NCI-H1694 (cell line): ENCODE measurements at regions not wholly inside any gene's neighbourhood (a gene's known extent, or its start where the extent isn't known, plus 50 kb on each side); places are given as distances from the start of the nearest gene placed in this dataset.

Source experiments
- DNase-seq: peaks from one replicate; lab custom pipeline; 2025; lab: John Stamatoyannopoulos, UW

DNA sequence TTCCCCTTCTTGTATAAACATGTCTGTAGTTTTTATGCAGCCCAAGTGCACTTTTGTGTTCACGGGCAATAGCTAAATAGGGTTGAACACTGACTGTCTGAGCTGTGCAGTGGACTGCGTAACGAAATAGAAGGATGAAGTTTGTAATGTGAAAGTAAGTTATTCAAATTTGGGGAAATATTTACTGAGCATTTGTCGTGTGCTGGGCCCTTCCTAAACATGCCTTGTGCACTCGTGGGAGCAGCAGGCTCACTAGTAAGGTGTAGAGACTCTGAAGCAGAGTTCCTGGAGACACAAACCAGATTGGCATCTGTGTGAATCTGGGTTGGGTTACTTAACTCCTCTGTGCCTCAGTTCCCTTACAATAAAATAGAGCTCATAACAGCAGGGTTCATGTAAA, 51.7 kb upstream of the C1QTNF7 start:
- DNase-seq = no peak

DNA sequence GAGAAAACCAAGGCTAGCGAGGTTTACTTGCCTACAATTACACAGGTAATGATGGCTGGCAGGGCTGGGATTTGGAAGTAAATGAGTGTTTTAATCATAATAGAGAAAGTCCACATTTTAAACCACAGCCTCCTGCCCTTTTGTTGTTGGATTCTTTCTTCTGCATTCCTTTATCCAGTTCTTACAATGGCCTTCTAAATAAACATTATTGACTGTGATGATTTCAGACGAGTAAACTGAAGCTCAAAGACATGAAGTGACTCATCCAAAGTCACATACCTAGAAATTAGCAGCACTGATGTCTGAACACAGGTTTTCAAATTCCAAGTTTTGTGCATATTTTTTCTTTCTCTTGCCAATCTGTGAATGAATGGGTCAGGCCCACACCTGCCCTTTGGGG, 51.2 kb upstream of the C1QTNF7 start:
- DNase-seq = no peak
